NCI-H1930 (cell line): ENCODE measurements at regions not wholly inside any gene's neighbourhood (a gene's known extent, or its start where the extent isn't known, plus 50 kb on each side); places are given as distances from the start of the nearest gene placed in this dataset.

Source experiments
- DNase-seq, 2 experiments: peaks; one replicate each; lab custom pipeline; 2025; lab: John Stamatoyannopoulos, UW

- no peak for DNase-seq
These were observed 58.6 kb downstream of the TMEM17 start for GRCh38 chr2:62447411-62447810.

GRCh38 chr2:62446491-62446890 is 59.5 kb downstream of the TMEM17 start:
- DNase-seq: no peak

- no peak for DNase-seq
These were observed 62.1 kb downstream of the TMEM17 start for GRCh38 chr2:62443886-62444285.

- no peak for DNase-seq
These were observed 62.5 kb downstream of the TMEM17 start for GRCh38 chr2:62443471-62443870.

GRCh38 chr2:62441824-62442223 is 64.2 kb downstream of the TMEM17 start:
- DNase-seq: no peak

GRCh38 chr2:62441421-62441820 is 64.6 kb downstream of the TMEM17 start:
- DNase-seq: no peak

GRCh38 chr2:62440281-62440946 is 65.6 kb downstream of the TMEM17 start:
- DNase-seq: no peak

GRCh38 chr2:62439425-62439824 is 66.6 kb downstream of the TMEM17 start:
- no peak for DNase-seq

- no peak for DNase-seq
These were observed 68.2 kb downstream of the TMEM17 start for GRCh38 chr2:62437785-62438184.

GRCh38 chr2:62435720-62436119 is 70.3 kb downstream of the TMEM17 start:
- no peak for DNase-seq

GRCh38 chr2:62432407-62432806 is 73.6 kb downstream of the TMEM17 start:
- no peak for DNase-seq

- DNase-seq: no peak
These were observed 74.5 kb downstream of the TMEM17 start for GRCh38 chr2:62431512-62431911.

GRCh38 chr2:62430146-62430545 is 75.8 kb downstream of the TMEM17 start:
- no peak for DNase-seq

- DNase-seq: no peak
These were observed 78.8 kb downstream of the TMEM17 start for GRCh38 chr2:62427146-62427545.

GRCh38 chr2:62426154-62426912 is 79.7 kb downstream of the TMEM17 start:
- DNase-seq: no peak

- no peak for DNase-seq
These were observed 80.3 kb downstream of the TMEM17 start for GRCh38 chr2:62425684-62426083.

GRCh38 chr2:62424899-62425298 is 81.1 kb downstream of the TMEM17 start:
- DNase-seq: no peak

GRCh38 chr2:62423883-62424458 is 82.0 kb downstream of the TMEM17 start:
- DNase-seq: no peak

- DNase-seq: no peak
These were observed 82.8 kb downstream of the TMEM17 start for GRCh38 chr2:62423235-62423634.

GRCh38 chr2:62415518-62415917 is 90.5 kb downstream of the TMEM17 start:
- no peak for DNase-seq

- DNase-seq: no peak
These were observed 91.0 kb downstream of the TMEM17 start for GRCh38 chr2:62415019-62415431.

- DNase-seq: no peak
These were observed 92.8 kb downstream of the TMEM17 start for GRCh38 chr2:62413116-62413663.

GRCh38 chr2:62412347-62412742 is 93.7 kb downstream of the TMEM17 start:
- DNase-seq: no peak
